Thymus (tissue), 11 donors: ENCODE measurements at regions not wholly inside any gene's neighbourhood (a gene's known extent, or its start where the extent isn't known, plus 50 kb on each side); places are given as distances from the start of the nearest gene placed in this dataset.
"Not testable (repeated sequence)": the region's sequence is repeated elsewhere in the genome, so short reads cannot be mapped to it uniquely, and the experiment has no call there.

ENCODE experiments used
- DNase-seq, 9 donors: peaks; one replicate each; pipeline ENCODE4 v3.0.0-alpha.2; 2013; ENCODE audit warnings: low spot score in 9 of 9, low read depth in 6 of 9, missing footprints in 1 of 9
- H3K27ac ChIP-seq, 2 donors: one replicate each; pipeline ENCODE4 v1.5.1; 2013; ENCODE audit warnings: control low read depth in 1 of 2, low read depth in 1 of 2, low read length in 1 of 2, mild to moderate bottlenecking in 1 of 2, moderate library complexity in 1 of 2
- H3K27me3 ChIP-seq, 2 donors: one replicate each; pipeline ENCODE4 v1.5.1; 2013; ENCODE audit warnings: low read length in 1 of 2; ENCODE audit not compliant: control insufficient read depth in 2 of 2, insufficient read depth in 1 of 2
- H3K36me3 ChIP-seq, 2 donors: one replicate each; pipeline ENCODE4 v1.5.1; 2013; ENCODE audit warnings: low read length in 1 of 2, mild to moderate bottlenecking in 1 of 2, moderate library complexity in 1 of 2; ENCODE audit not compliant: control insufficient read depth in 2 of 2, insufficient read depth in 2 of 2
- H3K4me1 ChIP-seq, 2 donors: one replicate each; pipeline ENCODE4 v1.5.1; 2013; ENCODE audit warnings: low read length in 2 of 2; ENCODE audit not compliant: control insufficient read depth in 2 of 2, insufficient read depth in 2 of 2
- H3K4me3 ChIP-seq, 2 donors: one replicate each; pipeline ENCODE4 v1.5.1; 2013; ENCODE audit warnings: low read length in 2 of 2, control low read depth in 1 of 2, mild to moderate bottlenecking in 1 of 2
- H3K9me3 ChIP-seq, 2 donors: one replicate each; pipeline ENCODE4 v1.5.1; 2013; ENCODE audit warnings: low read length in 1 of 2, mild to moderate bottlenecking in 1 of 2; ENCODE audit not compliant: control insufficient read depth in 2 of 2, insufficient read depth in 1 of 2
- WGBS: extraction: QIAGEN DNeasy Blood & Tissue Kit; methylation state at CpG from one replicate; pipeline ENCODE4 v1.1.7; 2013; 5-methylcytosine and 5-hydroxymethylcytosine counted together
- donor health status: healthy.

GRCh38 chr14:66009089-66009488 lies 477.1 kb upstream of the CCDC196 start:
- no peak overlapping the region for H3K4me3 ChIP-seq
- no peaks in the 10 kb centered on the region for H3K36me3 ChIP-seq
- H3K27ac ChIP-seq = no peak overlapping the region
- WGBS = 72% methylated on average over 2 of the region's 2 CpGs
- H3K9me3 ChIP-seq = no peaks in the 10 kb centered on the region
- no peak for DNase-seq
- H3K4me1 ChIP-seq = no peaks in the 10 kb centered on the region
- no peaks in the 10 kb centered on the region for H3K27me3 ChIP-seq

GRCh38 chr14:66010695-66011094 lies 475.5 kb upstream of the CCDC196 start:
- H3K4me3 ChIP-seq = no peak overlapping the region
- WGBS = 97% methylated on average over 2 of the region's 2 CpGs
- no peaks in the 10 kb centered on the region for H3K27me3 ChIP-seq
- no peak overlapping the region for H3K27ac ChIP-seq
- no peak for DNase-seq
- H3K4me1 ChIP-seq = no peaks in the 10 kb centered on the region
- H3K9me3 ChIP-seq = no peaks in the 10 kb centered on the region
- H3K36me3 ChIP-seq = no peaks in the 10 kb centered on the region

- H3K27me3 ChIP-seq = no peaks in the 10 kb centered on the region
- no peak overlapping the region for H3K27ac ChIP-seq
- H3K4me3 ChIP-seq = no peak overlapping the region
- no peaks in the 10 kb centered on the region for H3K9me3 ChIP-seq
- WGBS = 98% methylated on average over 3 of the region's 3 CpGs
- no peaks in the 10 kb centered on the region for H3K36me3 ChIP-seq
- H3K4me1 ChIP-seq = no peaks in the 10 kb centered on the region
- no peak for DNase-seq
Measured at GRCh38 chr14:66011855-66012254, 474.3 kb upstream of the CCDC196 start.

GRCh38 chr14:66013607-66014006 lies 472.6 kb upstream of the CCDC196 start:
- H3K27ac ChIP-seq, H3K27me3 ChIP-seq, DNase-seq, H3K4me3 ChIP-seq, H3K4me1 ChIP-seq, H3K36me3 ChIP-seq, H3K9me3 ChIP-seq: not testable (repeated sequence)
- 94% methylated on average over 42 of the region's 42 CpGs for WGBS

- no peak for DNase-seq
- no peak overlapping the region for H3K27ac ChIP-seq
- no peaks in the 10 kb centered on the region for H3K9me3 ChIP-seq
- no peaks in the 10 kb centered on the region for H3K4me1 ChIP-seq
- no peak overlapping the region for H3K4me3 ChIP-seq
- no peaks in the 10 kb centered on the region for H3K36me3 ChIP-seq
- H3K27me3 ChIP-seq = no peaks in the 10 kb centered on the region
- 93% methylated on average over 4 of the region's 4 CpGs for WGBS
Measured at GRCh38 chr14:66015071-66015780, 470.9 kb upstream of the CCDC196 start.

- no peak for DNase-seq
- Histone ChIP-seq H3K9me3 (no peaks in the 10 kb centered on the region), H3K27ac (no peak overlapping the region), H3K36me3 (no peaks in the 10 kb centered on the region), H3K27me3 (no peaks in the 10 kb centered on the region), H3K4me3 (no peak overlapping the region), H3K4me1 (no peaks in the 10 kb centered on the region)
- 97% methylated on average over 1 of the region's 1 CpG for WGBS
Measured at GRCh38 chr14:66017927-66018326, 468.2 kb upstream of the CCDC196 start.

GRCh38 chr14:66022526-66022925 lies 463.6 kb upstream of the CCDC196 start:
- H3K4me1 ChIP-seq = no peaks in the 10 kb centered on the region
- H3K27ac ChIP-seq = no peak overlapping the region
- DNase-seq = no peak
- no peaks in the 10 kb centered on the region for H3K27me3 ChIP-seq
- H3K36me3 ChIP-seq = no peaks in the 10 kb centered on the region
- no peak overlapping the region for H3K4me3 ChIP-seq
- H3K9me3 ChIP-seq = no peaks in the 10 kb centered on the region
- 89% methylated on average over 8 of the region's 8 CpGs for WGBS

GRCh38 chr14:66025779-66026178 lies 460.4 kb upstream of the CCDC196 start:
- Histone ChIP-seq H3K4me1 (no peaks in the 10 kb centered on the region), H3K36me3 (no peaks in the 10 kb centered on the region), H3K27me3 (no peaks in the 10 kb centered on the region), H3K27ac (no peak overlapping the region), H3K4me3 (no peak overlapping the region), H3K9me3 (no peaks in the 10 kb centered on the region)
- WGBS = 94% methylated on average over 5 of the region's 5 CpGs
- no peak for DNase-seq

GRCh38 chr14:66031981-66032380 lies 454.2 kb upstream of the CCDC196 start:
- 98% methylated on average over 12 of the region's 12 CpGs for WGBS
- not testable (repeated sequence) for DNase-seq, H3K9me3 ChIP-seq, H3K36me3 ChIP-seq, H3K27ac ChIP-seq, H3K27me3 ChIP-seq, H3K4me3 ChIP-seq, H3K4me1 ChIP-seq
